ENCODE measurements at regions not wholly inside any gene's neighbourhood (a gene's known extent, or its start where the extent isn't known, plus 50 kb on each side); places are given as distances from the start of the nearest gene placed in this dataset.

DNA sequence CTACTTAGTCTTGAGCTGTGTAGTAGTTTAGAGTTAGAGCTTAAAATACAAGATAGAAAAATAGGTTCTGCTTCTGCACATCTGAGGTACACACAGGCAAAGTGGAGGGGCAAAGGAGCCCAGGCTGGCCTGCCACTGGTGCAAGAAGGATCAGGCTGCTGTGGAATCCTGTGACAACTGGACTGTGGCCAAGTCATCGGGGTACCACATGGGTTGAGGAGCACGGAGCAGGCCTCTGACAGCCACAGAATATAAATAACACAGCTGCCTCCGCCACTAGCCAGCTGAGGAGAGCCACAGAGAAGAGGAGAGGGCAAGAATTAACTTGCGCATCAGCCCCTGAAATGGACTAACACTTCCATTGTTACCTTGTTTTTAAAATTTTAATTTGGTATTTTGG lies 206.0 kb upstream of the MARCKS start:
- DNase-seq (ENCODE audit: low read depth in 2 of 2): no peak

DNA sequence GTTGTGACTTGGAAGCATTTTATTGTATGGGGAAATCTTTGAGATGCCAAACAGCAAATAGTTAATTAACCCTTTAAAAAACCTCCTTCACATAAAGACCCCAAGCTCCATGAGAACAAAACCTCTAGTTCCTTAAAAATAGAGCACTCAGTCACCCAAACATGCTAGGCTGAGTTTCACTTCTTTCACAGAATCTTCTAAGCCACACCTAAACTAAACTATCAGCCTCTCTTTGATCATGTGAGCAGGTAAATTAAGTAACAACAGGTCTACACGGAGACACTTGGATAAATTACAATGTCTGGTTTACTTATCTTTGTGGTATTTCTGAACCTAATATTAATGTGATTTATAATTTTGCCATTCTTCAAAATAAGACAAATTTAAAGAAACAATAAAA lies 205.2 kb upstream of the MARCKS start:
- DNase-seq (ENCODE audit: low read depth in 2 of 2): no peak

DNA sequence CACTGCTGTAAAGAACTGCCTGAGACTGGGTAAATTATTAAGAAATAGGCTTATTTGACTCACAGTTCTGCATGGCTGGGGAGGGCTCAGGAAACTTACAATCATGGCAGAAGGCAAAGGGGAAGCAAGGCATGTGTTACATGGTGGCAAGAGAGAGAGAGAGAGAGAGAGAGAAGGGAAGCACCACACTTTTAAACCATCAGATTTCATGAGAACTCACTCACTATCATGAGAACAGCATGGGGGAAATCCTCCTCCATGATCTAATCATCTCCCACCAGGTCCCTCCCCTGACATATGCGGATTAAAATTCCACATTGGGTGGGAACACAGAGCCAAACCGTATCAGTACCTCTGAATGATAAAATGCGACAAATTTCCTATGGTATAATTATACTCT lies 203.9 kb upstream of the MARCKS start:
- no peak for DNase-seq (ENCODE audit: low read depth in 2 of 2)

DNA sequence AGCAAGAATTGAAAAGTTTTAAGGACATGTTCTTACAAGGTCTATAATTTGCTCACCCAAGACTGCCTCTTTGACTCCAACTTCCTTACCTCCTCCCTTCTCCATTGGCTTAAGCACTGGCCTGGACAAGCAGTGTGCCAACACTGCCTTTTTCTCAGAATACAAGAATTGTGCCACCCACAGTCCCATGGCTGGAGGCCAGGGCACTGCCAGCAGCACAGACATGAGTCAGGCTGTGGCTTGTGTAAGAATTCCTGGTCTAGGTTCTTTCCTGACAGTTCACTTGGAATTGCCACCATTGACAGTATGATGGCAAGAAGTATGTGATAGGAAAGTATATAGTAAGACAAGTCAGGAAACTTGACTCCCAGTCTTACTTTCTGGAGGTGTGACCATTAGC lies 202.7 kb upstream of the MARCKS start:
- peak; percentile 38 to 70 for DNase-seq (ENCODE audit: low read depth in 2 of 2)

DNA sequence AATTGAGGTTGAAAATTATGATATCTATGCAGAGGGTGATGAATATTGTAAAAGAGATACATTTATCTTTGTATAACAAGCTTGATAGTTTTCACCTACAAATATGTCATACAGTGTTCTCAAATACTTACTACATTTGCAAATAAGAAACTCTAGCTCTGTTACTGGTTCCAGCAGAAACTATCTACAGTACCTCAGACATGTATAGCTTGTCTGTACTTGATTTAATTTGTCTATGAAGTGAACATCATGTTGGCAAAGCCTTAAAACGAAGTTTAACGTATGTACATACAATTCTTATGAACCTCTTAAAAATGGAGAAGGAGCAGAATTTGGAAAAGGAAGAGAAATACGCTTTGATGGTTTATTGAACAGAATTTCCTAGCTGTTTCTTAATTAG lies 201.4 kb upstream of the MARCKS start:
- no peak for DNase-seq (ENCODE audit: low read depth in 2 of 2)

DNA sequence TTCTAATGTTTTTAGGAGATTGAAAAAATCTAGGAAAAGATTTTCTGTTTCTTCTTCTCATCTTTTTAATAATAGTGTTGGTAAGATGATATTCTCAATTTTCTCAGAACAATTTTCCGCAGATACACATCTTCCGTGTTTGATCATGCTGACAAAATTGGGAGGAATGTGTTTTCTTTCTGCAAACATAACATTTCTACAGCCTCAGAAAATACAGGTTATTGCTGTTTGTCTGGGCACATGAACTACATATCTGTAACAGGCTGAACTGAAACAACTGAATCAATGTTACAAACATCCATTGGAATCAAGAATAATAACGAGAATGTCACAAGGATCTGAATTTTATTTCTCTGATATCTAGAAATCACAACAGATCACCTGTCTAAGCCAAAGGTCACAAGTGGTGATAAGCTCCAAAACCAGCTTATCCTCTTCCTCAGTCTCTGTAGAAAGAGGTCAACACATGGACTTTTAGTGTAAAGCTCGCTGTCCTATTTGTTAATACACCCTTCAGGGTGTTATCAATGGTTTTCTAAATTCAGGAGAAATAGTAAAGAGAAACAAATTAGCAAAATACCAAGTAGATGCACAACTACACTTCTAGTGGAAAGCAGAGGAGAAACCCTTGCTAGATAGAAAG lies 197.3 kb upstream of the MARCKS start:
- no peak for DNase-seq (ENCODE audit: low read depth in 2 of 2)

DNA sequence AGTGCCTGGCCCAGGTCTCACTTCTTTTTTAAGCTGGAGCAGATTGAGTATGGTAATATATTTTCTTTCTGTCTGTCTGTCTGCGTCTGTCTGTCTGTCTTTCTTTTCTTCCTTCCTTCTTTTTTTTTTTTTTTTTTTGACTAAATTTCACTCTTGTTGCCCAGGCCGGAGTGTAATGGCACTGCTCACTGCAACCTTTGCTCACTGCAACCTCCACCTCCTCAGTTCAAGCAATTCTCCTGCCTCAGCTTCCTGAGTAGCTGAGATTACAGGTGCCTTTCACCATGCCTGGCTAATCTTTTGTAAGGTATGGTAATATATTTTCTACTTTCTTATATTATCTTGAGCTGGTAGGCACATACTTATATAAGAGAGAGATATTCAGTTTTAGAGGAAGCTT lies 196.3 kb upstream of the MARCKS start:
- DNase-seq (ENCODE audit: low read depth in 2 of 2): no peak

DNA sequence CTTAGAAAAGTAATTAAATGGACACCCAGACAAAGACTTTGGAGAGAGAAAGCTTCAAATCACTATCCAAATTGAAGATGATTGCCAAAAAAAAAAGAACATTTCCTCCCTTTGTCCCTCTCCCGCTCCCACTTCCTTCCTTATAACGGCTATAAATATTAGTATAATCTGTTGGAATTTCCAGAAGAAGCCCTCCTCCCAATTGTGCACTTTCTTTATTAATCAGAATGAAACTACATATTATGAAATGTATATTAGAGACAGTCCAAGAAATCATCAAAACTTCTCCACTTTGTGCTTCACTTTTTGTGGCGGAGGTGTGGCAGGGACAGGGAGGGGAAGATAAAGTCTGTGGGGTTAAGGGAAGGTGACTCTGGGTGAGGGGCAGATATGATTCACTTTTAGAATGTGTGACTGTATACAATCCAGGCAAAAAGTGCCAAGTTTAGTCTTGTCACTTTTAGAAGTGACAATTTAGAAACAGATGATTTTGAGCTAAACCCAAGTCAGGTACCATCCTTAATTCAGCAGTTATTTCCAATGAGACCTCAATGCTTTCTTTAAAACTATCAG lies 195.0 kb upstream of the MARCKS start:
- peak; percentile 48 to 63 for DNase-seq (ENCODE audit: low read depth in 2 of 2)

DNA sequence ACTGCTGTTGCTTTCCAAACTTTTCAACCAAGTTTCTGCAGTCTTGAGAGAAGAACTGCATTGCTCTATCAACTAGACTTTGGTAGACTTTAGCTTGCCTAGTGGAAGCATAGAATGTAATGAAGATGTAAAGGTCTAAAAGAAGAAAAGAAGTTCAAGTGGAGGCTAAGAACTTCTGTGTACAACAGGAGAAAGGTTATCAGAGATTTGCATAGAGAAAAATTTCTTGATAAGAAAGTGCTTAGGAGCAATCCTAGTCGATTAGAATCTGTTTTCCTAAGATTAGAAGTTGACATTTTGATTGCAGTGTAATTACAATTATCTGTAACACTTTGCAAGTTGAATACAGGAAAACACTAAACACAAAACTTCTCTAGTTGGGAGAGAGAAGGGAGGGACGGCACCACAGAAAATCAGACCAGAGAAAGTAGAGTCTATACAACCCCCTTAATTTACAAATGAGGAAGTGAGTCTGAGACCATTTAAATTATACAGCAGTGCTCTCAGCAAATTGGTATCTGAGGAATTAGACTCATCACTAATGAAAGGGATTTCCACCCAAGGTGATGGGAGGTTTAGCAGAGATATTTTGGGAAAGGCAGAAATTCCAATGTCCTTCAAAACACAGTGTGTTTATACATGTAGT lies 194.3 kb upstream of the MARCKS start:
- no peak for DNase-seq (ENCODE audit: low read depth in 2 of 2)

DNA sequence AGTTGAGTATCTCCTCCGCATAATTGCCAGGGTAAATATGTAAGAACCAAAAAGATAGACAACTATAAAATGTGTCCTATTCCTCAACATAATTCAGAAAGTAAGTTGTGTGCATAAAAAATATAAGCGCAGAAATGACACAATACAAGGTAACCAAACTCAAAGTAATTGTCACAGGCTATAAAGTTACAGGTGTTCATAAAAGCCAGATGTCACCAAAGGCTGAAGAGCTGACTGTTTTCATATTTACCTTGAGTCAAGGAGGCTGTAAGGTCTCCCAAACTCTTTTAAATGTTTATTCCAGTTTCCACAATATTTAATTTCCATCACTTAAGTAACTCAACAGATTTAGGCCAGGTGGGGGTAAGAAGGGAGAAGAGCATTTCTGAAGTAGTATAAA lies 192.2 kb upstream of the MARCKS start:
- DNase-seq (ENCODE audit: low read depth in 2 of 2): no peak

DNA sequence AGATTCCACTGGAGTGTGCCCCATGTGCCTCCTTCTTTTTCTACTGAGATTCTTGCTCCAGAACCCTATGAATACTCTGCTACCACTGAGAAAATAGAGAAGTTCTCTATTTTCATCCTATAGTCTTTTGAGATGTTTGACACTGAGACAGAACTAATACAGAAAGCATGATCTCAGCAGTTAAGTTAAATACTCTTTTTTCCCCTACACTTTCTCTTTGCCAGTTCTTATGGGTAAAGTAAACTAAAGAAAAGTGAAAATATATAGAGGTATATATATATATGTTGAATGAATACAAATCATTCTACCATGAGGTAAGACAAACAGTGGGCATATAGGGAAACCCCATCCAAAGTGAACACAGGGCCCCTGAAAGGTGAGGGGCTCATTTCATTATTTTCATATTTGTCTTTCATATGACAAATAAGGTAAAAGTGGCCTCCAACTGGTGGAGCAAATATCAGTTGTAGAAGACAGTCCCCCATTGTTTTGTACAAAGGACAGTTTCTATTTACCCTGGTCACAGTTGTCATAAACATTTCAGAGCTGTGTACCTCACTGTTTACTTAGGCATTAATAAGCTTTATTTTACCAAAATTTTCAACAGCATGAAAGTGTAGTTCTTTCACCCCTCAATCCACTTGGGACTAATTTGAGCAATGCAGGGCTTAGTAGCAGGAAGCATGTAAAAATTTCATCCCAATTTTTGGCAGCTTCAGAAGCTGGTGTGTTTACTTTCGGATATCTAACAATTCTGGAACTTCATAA lies 188.3 kb upstream of the MARCKS start:
- DNase-seq (ENCODE audit: low read depth in 2 of 2): peak in 1 of 2 donors; percentile 40

DNA sequence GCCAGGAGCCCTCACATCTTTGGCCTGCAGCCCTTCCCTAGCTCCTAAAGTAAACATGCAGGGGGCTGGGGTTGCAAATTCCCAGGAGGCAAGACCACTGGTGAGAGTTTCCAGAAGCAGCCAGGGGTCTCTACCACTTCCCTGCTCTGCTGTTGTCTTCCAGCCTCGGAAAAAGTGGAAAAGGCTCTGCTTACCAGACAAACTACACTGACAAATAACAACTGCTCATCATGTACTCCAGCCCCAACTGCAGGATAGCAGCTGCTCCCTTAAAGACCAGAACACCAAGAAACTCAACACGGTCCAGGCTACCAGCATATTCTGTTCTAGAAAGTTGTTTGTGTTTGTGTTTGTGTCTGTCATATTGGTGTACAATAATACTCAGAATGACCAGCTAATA lies 187.5 kb upstream of the MARCKS start:
- DNase-seq (ENCODE audit: low read depth in 2 of 2): no peak

DNA sequence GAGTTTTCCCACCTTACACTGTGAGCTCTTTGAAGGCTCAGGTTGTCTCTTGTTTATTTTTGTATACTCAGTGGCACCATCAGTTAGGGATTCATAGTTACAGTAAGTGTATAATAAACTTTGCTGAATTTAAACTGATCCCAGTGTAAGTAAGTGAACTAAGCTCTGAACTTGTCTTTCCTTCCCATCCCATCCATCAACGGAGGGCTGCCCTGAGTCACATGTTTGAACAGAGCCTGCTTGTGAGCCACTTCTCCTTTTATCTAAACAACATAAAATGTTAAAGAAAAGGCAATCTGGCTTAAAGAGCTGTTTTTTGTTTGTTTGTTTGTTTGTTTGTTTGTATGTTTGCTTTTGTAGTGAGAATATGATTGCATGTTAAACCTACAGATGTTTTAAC lies 185.7 kb upstream of the MARCKS start:
- DNase-seq (ENCODE audit: low read depth in 2 of 2): peak in 1 of 2 donors; percentile 28

DNA sequence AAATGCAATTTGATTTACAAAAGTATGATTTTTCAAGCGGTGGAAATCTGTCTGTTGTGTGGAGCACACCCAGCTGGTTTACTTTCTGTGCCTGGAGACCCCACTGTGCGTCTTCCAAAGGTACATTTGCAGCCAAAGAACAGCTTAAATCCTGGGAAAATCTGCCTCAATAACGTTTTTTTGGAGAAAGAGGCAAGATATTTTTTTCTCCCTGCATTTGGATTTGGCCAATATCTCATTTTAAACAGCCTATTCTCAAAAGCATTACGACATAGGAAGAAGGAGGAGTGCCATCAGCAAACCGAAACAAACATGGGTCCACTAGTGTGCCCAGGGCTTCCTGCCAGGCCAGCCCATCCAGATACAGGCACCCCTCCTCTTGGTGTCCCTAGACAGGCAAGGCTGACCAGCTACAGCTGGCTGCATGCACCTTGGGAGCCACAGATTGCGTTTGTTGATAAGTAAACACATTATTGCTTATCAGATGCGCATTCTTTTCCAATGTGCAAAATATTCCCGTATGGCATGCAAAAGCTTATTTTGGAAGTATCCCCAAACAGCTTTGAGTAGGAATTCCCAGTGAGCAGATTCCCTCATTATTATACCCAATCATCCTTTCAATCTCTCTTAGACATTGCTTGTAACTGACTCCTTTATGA lies 184.5 kb upstream of the MARCKS start:
- DNase-seq (ENCODE audit: low read depth in 2 of 2): peak; percentile 50 to 70

DNA sequence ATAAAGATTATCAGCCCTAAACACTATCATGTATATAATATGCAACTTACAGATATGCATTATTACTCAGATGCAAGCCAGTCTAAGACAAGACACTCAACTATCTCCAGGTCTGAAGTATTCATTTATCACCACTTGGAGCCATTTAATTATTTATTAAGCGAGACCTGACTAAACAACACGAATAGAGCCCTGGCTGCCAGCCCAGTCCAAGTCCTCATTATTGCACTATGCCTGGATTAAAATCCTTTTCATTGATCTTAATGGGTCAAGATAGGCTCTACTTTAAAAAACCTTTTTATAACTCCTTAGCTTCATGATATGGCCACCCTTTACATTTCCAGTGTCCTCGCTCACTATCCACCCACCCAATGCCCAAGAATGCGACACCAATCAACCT lies 183.1 kb upstream of the MARCKS start:
- no peak for DNase-seq (ENCODE audit: low read depth in 2 of 2)

DNA sequence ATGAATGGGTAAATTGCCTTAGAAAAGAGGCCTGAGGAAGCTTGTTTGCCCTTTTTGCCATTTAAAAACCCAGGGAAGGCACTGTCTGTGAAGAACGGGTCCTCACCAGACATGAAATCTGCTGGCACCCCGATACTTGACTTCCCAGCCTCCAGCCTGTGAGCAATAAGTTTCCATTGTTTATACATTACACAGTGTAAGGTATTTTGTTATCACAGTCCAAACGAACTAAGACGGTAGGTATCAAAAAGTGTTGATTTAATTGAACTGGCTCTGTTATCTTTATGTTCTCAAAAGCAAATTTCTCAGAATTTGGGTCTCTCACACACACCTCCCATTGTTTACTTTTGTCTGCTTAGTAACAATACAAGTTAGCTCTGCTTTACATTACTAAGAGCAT lies 181.1 kb upstream of the MARCKS start:
- DNase-seq (ENCODE audit: low read depth in 2 of 2): no peak

DNA sequence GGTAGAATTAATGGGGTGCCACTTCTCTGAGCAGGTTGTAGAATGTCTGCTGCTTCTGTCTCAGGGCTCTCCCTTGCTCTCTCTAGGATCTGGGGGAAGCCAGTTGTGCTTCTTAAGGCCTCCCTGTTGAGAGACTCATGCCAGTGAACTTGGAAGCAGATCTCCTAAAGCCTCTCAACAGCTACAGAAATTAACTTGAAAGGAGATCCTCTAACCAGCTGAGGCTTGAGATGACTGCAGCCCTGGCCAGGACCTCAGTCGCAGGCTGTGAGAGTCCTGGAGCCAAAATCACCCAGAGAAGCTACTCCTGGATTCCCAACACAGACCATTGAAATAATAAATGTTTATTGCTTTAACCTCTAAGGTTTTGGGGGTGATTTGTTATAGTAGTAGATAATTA lies 180.2 kb upstream of the MARCKS start:
- DNase-seq (ENCODE audit: low read depth in 2 of 2): no peak

DNA sequence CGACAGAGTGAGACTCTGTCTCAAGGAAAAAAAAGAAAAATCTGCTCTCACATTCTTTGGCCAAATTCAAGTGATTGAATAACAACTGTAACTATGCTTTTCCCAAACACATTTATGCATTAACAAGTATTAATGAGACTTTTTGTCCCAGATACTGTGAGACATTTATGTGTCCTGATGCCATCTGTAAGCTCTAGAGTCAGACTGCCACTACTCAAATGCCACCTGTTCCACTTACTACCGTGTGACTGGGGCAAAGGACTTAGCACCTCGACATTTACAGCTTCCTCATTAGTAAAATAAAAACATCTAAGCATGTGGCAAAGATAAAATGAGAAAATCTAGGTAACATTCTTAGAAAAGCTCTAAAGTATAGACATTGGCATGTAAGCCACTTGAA lies 178.1 kb upstream of the MARCKS start:
- DNase-seq (ENCODE audit: low read depth in 2 of 2): no peak

DNA sequence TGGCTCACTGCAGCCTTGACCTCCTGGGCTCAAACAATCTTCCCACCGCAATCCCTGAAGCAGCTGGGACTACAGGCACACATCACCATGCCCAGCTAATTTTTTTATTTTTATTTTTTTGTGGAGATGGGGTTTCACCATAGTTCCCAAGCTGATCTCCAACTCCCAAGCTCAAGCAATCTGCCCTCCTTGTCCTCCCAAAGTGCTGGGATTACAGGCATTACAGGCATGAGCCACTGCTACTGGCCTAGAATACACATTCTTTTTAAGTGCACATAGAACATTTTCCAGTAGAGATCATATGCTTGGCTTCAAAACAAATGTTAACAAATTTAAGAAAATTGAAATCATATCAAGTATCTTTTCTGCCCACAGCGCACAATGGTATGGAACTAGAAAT lies 176.8 kb upstream of the MARCKS start:
- DNase-seq (ENCODE audit: low read depth in 2 of 2): no peak

DNA sequence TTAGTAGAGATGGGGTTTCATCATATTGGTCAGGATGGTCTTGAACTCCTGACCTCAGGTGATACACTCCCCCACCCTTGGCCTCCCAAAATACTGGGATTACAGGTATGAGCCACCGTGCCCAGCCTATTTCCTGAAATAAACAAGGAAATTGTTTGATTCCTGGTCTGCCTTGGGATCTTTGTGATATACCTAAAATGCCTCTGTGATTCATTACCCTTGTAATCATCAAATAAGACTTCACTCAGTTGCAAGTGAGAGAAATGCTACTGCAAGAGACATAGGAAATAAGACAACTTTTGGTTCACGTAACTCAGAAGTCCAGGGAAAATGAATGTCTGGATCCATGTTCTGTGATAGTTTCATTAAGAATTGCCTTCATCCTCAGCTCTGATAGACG lies 173.2 kb upstream of the MARCKS start:
- no peak for DNase-seq (ENCODE audit: low read depth in 2 of 2)

DNA sequence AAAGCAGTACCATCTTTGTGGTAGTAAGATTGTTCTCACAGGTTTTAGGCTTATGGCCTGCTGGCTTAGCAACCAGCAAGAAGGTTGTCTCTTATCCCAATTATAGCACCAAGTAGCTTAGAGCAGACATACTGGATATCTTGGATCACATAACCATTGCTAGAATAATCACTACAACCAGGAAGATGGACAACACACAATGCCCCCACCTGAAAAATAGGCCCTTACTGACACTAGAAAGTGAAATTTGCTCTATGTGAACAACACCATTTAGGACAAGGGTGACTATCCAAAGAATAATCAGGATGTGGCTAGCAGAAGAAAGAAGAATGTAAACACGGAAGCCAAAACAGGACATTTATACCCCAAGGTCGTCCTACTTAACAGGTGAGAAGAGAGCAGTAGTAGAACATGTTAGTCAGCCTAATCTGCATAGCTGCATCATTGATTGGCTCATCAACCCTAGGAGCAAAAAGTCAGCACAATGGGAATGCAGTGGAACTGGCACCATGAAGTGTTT lies 172.7 kb upstream of the MARCKS start:
- DNase-seq (ENCODE audit: low read depth in 2 of 2): peak; percentile 47 to 54

DNA sequence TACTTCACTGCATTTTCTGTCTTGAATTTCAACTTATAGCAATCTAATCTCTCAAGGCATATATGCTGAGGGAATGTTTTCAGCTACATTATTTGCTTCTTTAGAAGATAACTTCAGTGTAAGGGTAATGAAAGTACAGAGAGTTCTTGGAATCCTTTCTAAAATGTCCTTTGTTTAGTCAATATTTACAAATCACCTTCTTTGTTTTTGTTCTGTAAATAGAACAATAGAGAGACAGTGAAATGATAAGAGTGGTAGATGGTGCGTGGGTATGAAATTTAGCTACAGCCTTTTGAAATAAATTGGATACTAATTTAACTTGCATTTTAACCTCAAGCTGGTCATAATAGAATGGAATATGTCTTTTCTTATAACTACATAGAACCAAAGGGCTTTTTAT lies 171.1 kb upstream of the MARCKS start:
- DNase-seq (ENCODE audit: low read depth in 2 of 2): no peak

Measured in lung microvascular endothelial cell (primary cell).